ENCODE measurements at regions not wholly inside any gene's neighbourhood (a gene's known extent, or its start where the extent isn't known, plus 50 kb on each side); places are given as distances from the start of the nearest gene placed in this dataset.
"Not testable (repeated sequence)": the region's sequence is repeated elsewhere in the genome, so short reads cannot be mapped to it uniquely, and the experiment has no call there.

- no peak overlapping the region for H3K4me3 ChIP-seq
- H3K4me1 ChIP-seq = no peaks in the 10 kb centered on the region
- DNase-seq (peak in 1 of 4 donors; percentile 7), ATAC-seq (no peak)
- H3K27ac ChIP-seq = no peak overlapping the region
- H3K27me3 ChIP-seq = no peaks in the 10 kb centered on the region
- H3K36me3 ChIP-seq = no peaks in the 10 kb centered on the region
- no peaks in the 10 kb centered on the region for H3K9me3 ChIP-seq
- intact Hi-C loops (cut with DNase I) = no loop called here
- TF ChIP-seq CTCF (IDR thresholded peaks at IDR 0.05) = no peak
Measured at GRCh38 chr3:11739706-11740105, 96.0 kb upstream of the VGLL4 start.

GRCh38 chr3:11739123-11739522, 95.4 kb upstream of the VGLL4 start:
- H3K27ac ChIP-seq = no peak overlapping the region
- no peaks in the 10 kb centered on the region for H3K27me3 ChIP-seq
- no peak for ATAC-seq
- DNase-seq = no peak
- no peaks in the 10 kb centered on the region for H3K4me1 ChIP-seq
- H3K9me3 ChIP-seq = no peaks in the 10 kb centered on the region
- no peaks in the 10 kb centered on the region for H3K36me3 ChIP-seq
- H3K4me3 ChIP-seq = no peak overlapping the region
- no peak for TF ChIP-seq CTCF (IDR thresholded peaks at IDR 0.05)
- intact Hi-C loops (cut with DNase I) = no loop called here

GRCh38 chr3:11737742-11738141, 94.0 kb upstream of the VGLL4 start:
- ATAC-seq (no peak), DNase-seq (no peak)
- intact Hi-C loops (cut with DNase I) = no loop called here
- Histone ChIP-seq H3K27me3 (no peaks in the 10 kb centered on the region), H3K4me1 (no peaks in the 10 kb centered on the region), H3K4me3 (no peak overlapping the region), H3K27ac (no peak overlapping the region), H3K36me3 (no peaks in the 10 kb centered on the region), H3K9me3 (no peaks in the 10 kb centered on the region)
- no peak for TF ChIP-seq CTCF (IDR thresholded peaks at IDR 0.05)

- no peaks in the 10 kb centered on the region for H3K36me3 ChIP-seq
- no peak for TF ChIP-seq CTCF (IDR thresholded peaks at IDR 0.05)
- DNase-seq (no peak), ATAC-seq (no peak)
- H3K9me3 ChIP-seq = no peaks in the 10 kb centered on the region
- no peak overlapping the region for H3K4me3 ChIP-seq
- no peaks in the 10 kb centered on the region for H3K27me3 ChIP-seq
- intact Hi-C loops (cut with DNase I) = no loop called here
- no peak overlapping the region for H3K27ac ChIP-seq
- no peaks in the 10 kb centered on the region for H3K4me1 ChIP-seq
Measured at GRCh38 chr3:11736136-11736833, 92.6 kb upstream of the VGLL4 start.

- Histone ChIP-seq H3K36me3 (no peaks in the 10 kb centered on the region), H3K4me1 (no peaks in the 10 kb centered on the region), H3K9me3 (no peaks in the 10 kb centered on the region), H3K27ac (no peak overlapping the region), H3K27me3 (no peaks in the 10 kb centered on the region), H3K4me3 (no peak overlapping the region)
- intact Hi-C loops (cut with DNase I) = no loop called here
- DNase-seq (no peak), ATAC-seq (peak; percentile 57)
- TF ChIP-seq CTCF (IDR thresholded peaks at IDR 0.05) = no peak
Measured at GRCh38 chr3:11735638-11736037, 91.9 kb upstream of the VGLL4 start.

- ATAC-seq = not testable (repeated sequence)
Measured at GRCh38 chr3:11735111-11735510, 91.4 kb upstream of the VGLL4 start.

More at GRCh38 chr3:11735111-11735510, 91.4 kb upstream of the VGLL4 start:
- H3K4me3 ChIP-seq; H3K27ac ChIP-seq; H3K36me3 ChIP-seq; DNase-seq; H3K9me3 ChIP-seq; H3K27me3 ChIP-seq; H3K4me1 ChIP-seq; intact Hi-C loops (cut with DNase I): not testable (repeated sequence)
